ENCODE measurements at regions not wholly inside any gene's neighbourhood (a gene's known extent, or its start where the extent isn't known, plus 50 kb on each side); places are given as distances from the start of the nearest gene placed in this dataset.

DNA sequence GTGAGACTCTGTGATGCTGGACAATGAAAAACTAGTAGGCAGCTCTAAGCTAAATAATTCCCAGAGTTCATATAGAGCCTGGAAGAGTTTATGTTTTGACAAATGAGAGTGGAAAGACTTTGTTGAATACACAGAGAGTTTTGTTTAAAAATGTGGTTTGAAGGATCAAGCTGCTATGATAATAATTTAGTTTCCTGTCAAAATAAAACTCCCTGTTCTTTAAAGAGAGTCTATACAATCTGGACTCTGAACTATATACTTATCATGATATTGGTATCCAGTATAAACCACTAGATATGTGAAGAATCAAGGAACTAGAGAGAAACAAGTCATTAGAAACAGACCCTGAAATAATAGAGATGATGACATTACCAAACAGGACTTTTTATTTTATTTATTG, 158.6 kb downstream of the C4orf33 start:
- no peak for DNase-seq
- intact Hi-C loops (cut with DNase I): no loop called here
- no peaks in the 10 kb centered on the region for H3K4me1 ChIP-seq (ENCODE audit: control insufficient read depth in 2 of 3, insufficient read depth in 2 of 3, low read depth in 1 of 3, low read length in 3 of 3)

GRCh38 chr4:129261584-129261983, 165.6 kb downstream of the C4orf33 start:
- Histone ChIP-seq H3K9me3 (ENCODE audit: control insufficient read depth in 2 of 3, insufficient read depth in 1 of 3, low read length in 3 of 3) (no peaks in the 10 kb centered on the region), H3K27ac (ENCODE audit: low read depth in 2 of 2, low read length in 2 of 2) (no peak overlapping the region), H3K9ac (ENCODE audit: low read length in 3 of 3) (no peak overlapping the region), H3K4me3 (ENCODE audit: low read length in 3 of 3) (no peak overlapping the region), H3K4me1 (ENCODE audit: control insufficient read depth in 2 of 3, insufficient read depth in 2 of 3, low read depth in 1 of 3, low read length in 3 of 3) (no peaks in the 10 kb centered on the region), H3K36me3 (ENCODE audit: control insufficient read depth in 2 of 3, insufficient read depth in 3 of 3, low read length in 3 of 3) (no peaks in the 10 kb centered on the region), H3K27me3 (ENCODE audit: control insufficient read depth, insufficient read depth, low read length) (no peaks in the 10 kb centered on the region)
- no peak for TF ChIP-seq CTCF (IDR thresholded peaks at IDR 0.05; ENCODE audit: borderline replicate concordance, extremely low read depth, insufficient read depth)
- FAIRE-seq: no peak
- no peak for DNase-seq
- intact Hi-C loops (cut with DNase I): no loop called here

More for the DNA sequence above, 158.6 kb downstream of the C4orf33 start:
- H3K27me3 ChIP-seq (ENCODE audit: control insufficient read depth, insufficient read depth, low read length): no peaks in the 10 kb centered on the region
- H3K27ac ChIP-seq (ENCODE audit: low read depth in 2 of 2, low read length in 2 of 2): no peak overlapping the region
- H3K36me3 ChIP-seq (ENCODE audit: control insufficient read depth in 2 of 3, insufficient read depth in 3 of 3, low read length in 3 of 3): no peaks in the 10 kb centered on the region
- no peak for TF ChIP-seq CTCF (IDR thresholded peaks at IDR 0.05; ENCODE audit: borderline replicate concordance, extremely low read depth, insufficient read depth)
- H3K9me3 ChIP-seq (ENCODE audit: control insufficient read depth in 2 of 3, insufficient read depth in 1 of 3, low read length in 3 of 3): no peaks in the 10 kb centered on the region
- FAIRE-seq: no peak
- H3K4me3 ChIP-seq (ENCODE audit: low read length in 3 of 3): no peak overlapping the region
- H3K9ac ChIP-seq (ENCODE audit: low read length in 3 of 3): no peak overlapping the region

GRCh38 chr4:129264008-129264657, 168.2 kb downstream of the C4orf33 start:
- H3K27ac ChIP-seq (ENCODE audit: low read depth in 2 of 2, low read length in 2 of 2): no peak overlapping the region

More at GRCh38 chr4:129264008-129264657, 168.2 kb downstream of the C4orf33 start:
- DNase-seq: no peak
- no peak for TF ChIP-seq CTCF (IDR thresholded peaks at IDR 0.05; ENCODE audit: borderline replicate concordance, extremely low read depth, insufficient read depth)
- Histone ChIP-seq H3K4me3 (ENCODE audit: low read length in 3 of 3) (no peak overlapping the region), H3K4me1 (ENCODE audit: control insufficient read depth in 2 of 3, insufficient read depth in 2 of 3, low read depth in 1 of 3, low read length in 3 of 3) (no peaks in the 10 kb centered on the region), H3K9me3 (ENCODE audit: control insufficient read depth in 2 of 3, insufficient read depth in 1 of 3, low read length in 3 of 3) (no peaks in the 10 kb centered on the region), H3K27me3 (ENCODE audit: control insufficient read depth, insufficient read depth, low read length) (no peaks in the 10 kb centered on the region), H3K9ac (ENCODE audit: low read length in 3 of 3) (no peak overlapping the region), H3K36me3 (ENCODE audit: control insufficient read depth in 2 of 3, insufficient read depth in 3 of 3, low read length in 3 of 3) (no peaks in the 10 kb centered on the region)
- no peak for FAIRE-seq
- intact Hi-C loops (cut with DNase I): no loop called here

Measured in kidney (tissue), 13 donors.